ENCODE measurements at regions not wholly inside any gene's neighbourhood (a gene's known extent, or its start where the extent isn't known, plus 50 kb on each side); places are given as distances from the start of the nearest gene placed in this dataset.

DNA sequence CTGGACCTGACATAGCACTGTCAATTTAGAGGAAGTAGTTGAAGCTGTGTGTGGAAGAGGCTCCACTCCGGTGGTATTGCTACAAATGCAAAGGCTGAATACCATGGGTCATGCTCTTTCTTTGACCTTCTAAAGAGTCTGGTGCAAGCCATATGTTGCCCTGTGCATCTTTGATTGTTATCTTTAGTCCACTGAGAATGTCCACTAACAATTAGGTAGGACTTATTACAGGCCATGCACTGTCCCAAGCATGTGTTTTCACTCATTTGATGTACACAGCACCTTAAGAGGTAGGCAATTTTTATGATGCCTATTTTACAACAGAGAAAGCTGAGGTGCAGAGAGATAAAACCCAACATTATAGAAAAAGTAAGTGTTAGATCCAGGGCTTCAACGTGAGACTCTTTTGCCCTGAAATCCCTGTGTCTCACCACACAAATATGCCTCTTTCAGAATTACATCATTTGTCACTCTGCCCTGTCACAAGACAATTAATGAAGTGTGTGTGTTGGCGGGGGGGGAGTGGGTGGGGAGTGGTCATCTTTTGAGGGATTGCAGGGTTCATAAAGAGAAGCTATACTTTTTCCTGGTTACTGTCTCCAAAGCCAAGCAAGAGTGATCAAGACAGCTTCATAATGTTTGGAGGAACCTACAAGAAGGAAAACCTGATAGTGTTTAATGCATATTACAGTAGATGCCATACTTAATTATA lies 637.6 kb upstream of the IGFBP3 start:
- no peak overlapping the region for H2AFZ ChIP-seq
- no peaks in the 10 kb centered on the region for H3K27me3 ChIP-seq (ENCODE audit: insufficient read depth)
- H3K36me3 ChIP-seq (ENCODE audit: insufficient read depth), result no peaks in the 10 kb centered on the region
- Mint-ChIP-seq H3K27ac (no peak overlapping the region), H3K4me1 (no peaks in the 10 kb centered on the region), H3K36me3 (ENCODE audit: low read depth) (no peaks in the 10 kb centered on the region), H3K27me3 (ENCODE audit: insufficient read depth, low read depth, poor library complexity) (peaks cover 1% of the 10 kb centered on the region), H3K9me3 (peaks cover 3% of the 10 kb centered on the region; the same call in 1 of the 3 replicates), H3K4me3 (no peak overlapping the region)
- ATAC-seq (no peak), DNase-seq (ENCODE audit: low spot score) (no peak)
- no peaks in the 10 kb centered on the region for H3F3A ChIP-seq (replicated peaks; ENCODE audit: low read depth)
- peaks cover 8% of the 10 kb centered on the region; the same call in 1 of the 2 replicates for H3K9me2 ChIP-seq (ENCODE audit: insufficient read depth)
- H3K4me1 ChIP-seq (ENCODE audit: insufficient read depth), result no peaks in the 10 kb centered on the region
- TF ChIP-seq NANOG (IDR thresholded peaks at IDR 0.05; ENCODE audit: borderline replicate concordance) (no peak), JUNB (IDR thresholded peaks at IDR 0.05; ENCODE audit: unreplicated experiment) (no peak), POLR2AphosphoS5 (IDR thresholded peaks at IDR 0.05; ENCODE audit: low read depth) (no peak), EZH2 (IDR thresholded peaks at IDR 0.05; ENCODE audit: low read depth, unreplicated experiment) (no peak), ZNF114 (CRISPR knock-in tag; IDR thresholded peaks at IDR 0.05) (no peak)
- TF ChIP-seq, protein P1, sequence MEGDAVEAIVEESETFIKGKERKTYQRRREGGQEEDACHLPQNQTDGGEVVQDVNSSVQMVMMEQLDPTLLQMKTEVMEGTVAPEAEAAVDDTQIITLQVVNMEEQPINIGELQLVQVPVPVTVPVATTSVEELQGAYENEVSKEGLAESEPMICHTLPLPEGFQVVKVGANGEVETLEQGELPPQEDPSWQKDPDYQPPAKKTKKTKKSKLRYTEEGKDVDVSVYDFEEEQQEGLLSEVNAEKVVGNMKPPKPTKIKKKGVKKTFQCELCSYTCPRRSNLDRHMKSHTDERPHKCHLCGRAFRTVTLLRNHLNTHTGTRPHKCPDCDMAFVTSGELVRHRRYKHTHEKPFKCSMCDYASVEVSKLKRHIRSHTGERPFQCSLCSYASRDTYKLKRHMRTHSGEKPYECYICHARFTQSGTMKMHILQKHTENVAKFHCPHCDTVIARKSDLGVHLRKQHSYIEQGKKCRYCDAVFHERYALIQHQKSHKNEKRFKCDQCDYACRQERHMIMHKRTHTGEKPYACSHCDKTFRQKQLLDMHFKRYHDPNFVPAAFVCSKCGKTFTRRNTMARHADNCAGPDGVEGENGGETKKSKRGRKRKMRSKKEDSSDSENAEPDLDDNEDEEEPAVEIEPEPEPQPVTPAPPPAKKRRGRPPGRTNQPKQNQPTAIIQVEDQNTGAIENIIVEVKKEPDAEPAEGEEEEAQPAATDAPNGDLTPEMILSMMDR (conservative IDR thresholded peaks at IDR 0.05; ENCODE audit: low read depth in 2 of 2), result no peak
- H3K79me2 ChIP-seq (replicated peaks; ENCODE audit: insufficient read depth), result no peaks in the 10 kb centered on the region
- no peak overlapping the region for H3K4me3 ChIP-seq
- no peaks in the 10 kb centered on the region for H4K20me1 ChIP-seq (replicated peaks; ENCODE audit: insufficient read depth)
- H3K27ac ChIP-seq (ENCODE audit: low read depth), result no peak overlapping the region
- H3K4me2 ChIP-seq, result no peak overlapping the region

DNA sequence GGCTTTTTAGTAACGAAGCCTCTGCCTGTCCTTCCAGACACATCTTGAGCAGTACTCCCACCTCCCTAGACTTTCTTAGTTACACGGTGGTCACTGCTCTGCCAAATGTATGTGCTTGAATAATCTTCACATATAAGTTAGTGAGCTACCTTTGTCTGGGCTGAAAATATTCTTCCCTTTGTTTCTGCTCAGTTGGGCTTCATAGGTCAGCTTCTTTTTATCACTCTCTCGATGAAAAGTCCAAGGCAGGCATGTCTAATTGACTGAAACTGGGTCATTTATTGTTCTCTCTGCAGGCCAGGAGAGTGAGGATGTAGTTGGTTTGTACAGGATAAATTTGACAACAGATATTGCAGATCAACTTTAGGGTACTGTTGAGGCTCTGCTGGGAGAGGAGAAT lies 636.7 kb upstream of the IGFBP3 start:
- Histone ChIP-seq H2AFZ (no peak overlapping the region), H3K27ac (ENCODE audit: low read depth) (no peak overlapping the region)
- H3K27ac Mint-ChIP-seq, result no peak overlapping the region

More for the DNA sequence above, 636.7 kb upstream of the IGFBP3 start:
- Mint-ChIP-seq H3K9me3 (no peaks in the 10 kb centered on the region), H3K4me3 (no peak overlapping the region), H3K36me3 (ENCODE audit: low read depth) (no peaks in the 10 kb centered on the region), H3K27me3 (ENCODE audit: insufficient read depth, low read depth, poor library complexity) (peaks cover 1% of the 10 kb centered on the region), H3K4me1 (no peaks in the 10 kb centered on the region)
- TF ChIP-seq EZH2phosphoT487 (IDR thresholded peaks at IDR 0.05; ENCODE audit: unreplicated experiment) (no peak), NANOG (IDR thresholded peaks at IDR 0.05; ENCODE audit: borderline replicate concordance) (no peak), EZH2 (IDR thresholded peaks at IDR 0.05; ENCODE audit: low read depth, unreplicated experiment) (no peak), ZNF114 (CRISPR knock-in tag; IDR thresholded peaks at IDR 0.05) (no peak), POLR2AphosphoS5 (IDR thresholded peaks at IDR 0.05; ENCODE audit: low read depth) (no peak)
- TF ChIP-seq, protein P2, sequence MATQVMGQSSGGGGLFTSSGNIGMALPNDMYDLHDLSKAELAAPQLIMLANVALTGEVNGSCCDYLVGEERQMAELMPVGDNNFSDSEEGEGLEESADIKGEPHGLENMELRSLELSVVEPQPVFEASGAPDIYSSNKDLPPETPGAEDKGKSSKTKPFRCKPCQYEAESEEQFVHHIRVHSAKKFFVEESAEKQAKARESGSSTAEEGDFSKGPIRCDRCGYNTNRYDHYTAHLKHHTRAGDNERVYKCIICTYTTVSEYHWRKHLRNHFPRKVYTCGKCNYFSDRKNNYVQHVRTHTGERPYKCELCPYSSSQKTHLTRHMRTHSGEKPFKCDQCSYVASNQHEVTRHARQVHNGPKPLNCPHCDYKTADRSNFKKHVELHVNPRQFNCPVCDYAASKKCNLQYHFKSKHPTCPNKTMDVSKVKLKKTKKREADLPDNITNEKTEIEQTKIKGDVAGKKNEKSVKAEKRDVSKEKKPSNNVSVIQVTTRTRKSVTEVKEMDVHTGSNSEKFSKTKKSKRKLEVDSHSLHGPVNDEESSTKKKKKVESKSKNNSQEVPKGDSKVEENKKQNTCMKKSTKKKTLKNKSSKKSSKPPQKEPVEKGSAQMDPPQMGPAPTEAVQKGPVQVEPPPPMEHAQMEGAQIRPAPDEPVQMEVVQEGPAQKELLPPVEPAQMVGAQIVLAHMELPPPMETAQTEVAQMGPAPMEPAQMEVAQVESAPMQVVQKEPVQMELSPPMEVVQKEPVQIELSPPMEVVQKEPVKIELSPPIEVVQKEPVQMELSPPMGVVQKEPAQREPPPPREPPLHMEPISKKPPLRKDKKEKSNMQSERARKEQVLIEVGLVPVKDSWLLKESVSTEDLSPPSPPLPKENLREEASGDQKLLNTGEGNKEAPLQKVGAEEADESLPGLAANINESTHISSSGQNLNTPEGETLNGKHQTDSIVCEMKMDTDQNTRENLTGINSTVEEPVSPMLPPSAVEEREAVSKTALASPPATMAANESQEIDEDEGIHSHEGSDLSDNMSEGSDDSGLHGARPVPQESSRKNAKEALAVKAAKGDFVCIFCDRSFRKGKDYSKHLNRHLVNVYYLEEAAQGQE (IDR thresholded peaks at IDR 0.05; ENCODE audit: unreplicated experiment), result no peak
- H4K20me1 ChIP-seq (replicated peaks; ENCODE audit: insufficient read depth), result no peaks in the 10 kb centered on the region
- H3K4me2 ChIP-seq, result no peak overlapping the region
- H3K4me3 ChIP-seq, result no peak overlapping the region
- no peaks in the 10 kb centered on the region for H3K4me1 ChIP-seq (ENCODE audit: insufficient read depth)
- H3K9me2 ChIP-seq (ENCODE audit: insufficient read depth), result peaks cover 8% of the 10 kb centered on the region; the same call in 1 of the 2 replicates
- no peaks in the 10 kb centered on the region for H3K79me2 ChIP-seq (replicated peaks; ENCODE audit: insufficient read depth)
- DNase-seq (ENCODE audit: low spot score) (no peak), ATAC-seq (no peak)
- no peaks in the 10 kb centered on the region for H3K36me3 ChIP-seq (ENCODE audit: insufficient read depth)
- no peaks in the 10 kb centered on the region for H3K27me3 ChIP-seq (ENCODE audit: insufficient read depth)
- H3F3A ChIP-seq (replicated peaks; ENCODE audit: low read depth), result no peaks in the 10 kb centered on the region
